ENCODE measurements at regions not wholly inside any gene's neighbourhood (a gene's known extent, or its start where the extent isn't known, plus 50 kb on each side); places are given as distances from the start of the nearest gene placed in this dataset.

- no peak for DNase-seq (ENCODE audit: low read depth)
- in situ Hi-C loops (cut with HindIII; ENCODE audit: low pct_unique_long_range_greater_than_20kb, low sequenced_read_pairs): no loop called here
Observed at GRCh38 chr18:24930971-24931370, 421.0 kb downstream of the ZNF521 start.

DNA sequence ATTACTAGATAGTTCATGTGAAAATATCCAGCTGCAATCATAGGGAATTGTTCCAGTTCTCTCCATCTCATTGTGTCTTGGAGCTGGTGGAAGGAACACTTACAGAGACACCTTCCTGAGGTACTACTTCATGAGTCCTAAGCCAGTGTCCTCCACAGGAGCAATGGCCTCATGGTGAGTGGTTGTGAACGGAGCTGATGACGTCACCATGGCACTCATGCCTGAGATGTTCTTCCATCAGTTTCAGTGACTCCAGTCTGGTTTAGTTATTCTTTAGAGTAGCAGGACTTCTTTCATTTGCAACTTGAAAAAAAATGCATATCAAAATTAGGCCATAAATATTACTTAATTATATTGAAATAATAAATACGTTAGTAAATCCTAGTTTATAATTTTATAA is 418.6 kb downstream of the ZNF521 start:
- in situ Hi-C loops (cut with HindIII; ENCODE audit: low pct_unique_long_range_greater_than_20kb, low sequenced_read_pairs): no loop called here
- no peak for DNase-seq (ENCODE audit: low read depth)

GRCh38 chr18:24934258-24934932 is 417.6 kb downstream of the ZNF521 start:
- DNase-seq (ENCODE audit: low read depth): no peak
- in situ Hi-C loops (cut with HindIII; ENCODE audit: low pct_unique_long_range_greater_than_20kb, low sequenced_read_pairs): no loop called here

- in situ Hi-C loops (cut with HindIII; ENCODE audit: low pct_unique_long_range_greater_than_20kb, low sequenced_read_pairs): no loop called here
- DNase-seq (ENCODE audit: low read depth): no peak
Observed at GRCh38 chr18:24935008-24935407, 417.0 kb downstream of the ZNF521 start.

GRCh38 chr18:24935896-24936295 is 416.1 kb downstream of the ZNF521 start:
- DNase-seq (ENCODE audit: low read depth): no peak
- in situ Hi-C loops (cut with HindIII; ENCODE audit: low pct_unique_long_range_greater_than_20kb, low sequenced_read_pairs): no loop called here

DNA sequence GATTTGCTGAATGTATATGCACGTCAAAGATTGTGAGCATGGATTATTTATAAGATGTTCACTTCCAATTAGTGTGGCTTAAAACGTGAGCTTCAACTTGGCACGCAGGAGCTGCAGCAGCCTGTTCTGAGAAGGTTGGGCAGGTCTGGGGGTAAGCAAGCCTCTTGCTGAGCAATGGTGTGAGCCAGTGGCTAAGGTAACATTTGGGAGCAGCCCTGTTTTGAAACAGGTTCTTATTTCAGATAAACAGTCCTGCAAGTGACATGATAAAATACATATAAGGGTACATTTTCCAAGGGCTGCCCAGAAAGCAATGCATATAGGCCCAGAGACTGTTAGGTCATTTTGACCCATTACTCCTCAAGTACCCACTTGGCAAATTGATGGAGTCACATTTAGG is 415.3 kb downstream of the ZNF521 start:
- no peak for DNase-seq (ENCODE audit: low read depth)
- in situ Hi-C loops (cut with HindIII; ENCODE audit: low pct_unique_long_range_greater_than_20kb, low sequenced_read_pairs): no loop called here

GRCh38 chr18:24937639-24938275 is 414.2 kb downstream of the ZNF521 start:
- no peak for DNase-seq (ENCODE audit: low read depth)
- in situ Hi-C loops (cut with HindIII; ENCODE audit: low pct_unique_long_range_greater_than_20kb, low sequenced_read_pairs): no loop called here

DNA sequence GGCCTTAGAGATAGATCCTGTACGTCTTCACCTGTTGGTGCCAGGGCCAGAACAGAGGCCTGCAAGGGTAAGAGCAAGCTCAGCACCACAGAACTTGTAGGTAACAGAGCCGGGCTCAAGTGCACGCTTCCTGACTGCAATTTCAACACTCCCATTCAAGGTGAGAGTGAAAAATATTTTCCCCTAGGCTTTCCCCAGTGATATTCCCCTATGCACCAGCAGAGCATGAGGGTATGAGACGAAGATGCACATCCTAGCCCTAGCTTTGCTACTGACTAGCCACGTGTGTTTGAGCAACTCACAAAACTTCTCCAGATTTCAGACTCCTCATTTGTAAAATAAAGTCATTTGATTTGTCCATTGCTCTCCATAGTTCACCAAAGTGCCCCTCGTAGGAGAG is 411.6 kb downstream of the ZNF521 start:
- in situ Hi-C loops (cut with HindIII; ENCODE audit: low pct_unique_long_range_greater_than_20kb, low sequenced_read_pairs): no loop called here

GRCh38 chr18:24941174-24941951 is 410.6 kb downstream of the ZNF521 start:
- in situ Hi-C loops (cut with HindIII; ENCODE audit: low pct_unique_long_range_greater_than_20kb, low sequenced_read_pairs): no loop called here
- no peak for DNase-seq (ENCODE audit: low read depth)

More for the DNA sequence above, 411.6 kb downstream of the ZNF521 start:
- DNase-seq (ENCODE audit: low read depth): no peak

DNA sequence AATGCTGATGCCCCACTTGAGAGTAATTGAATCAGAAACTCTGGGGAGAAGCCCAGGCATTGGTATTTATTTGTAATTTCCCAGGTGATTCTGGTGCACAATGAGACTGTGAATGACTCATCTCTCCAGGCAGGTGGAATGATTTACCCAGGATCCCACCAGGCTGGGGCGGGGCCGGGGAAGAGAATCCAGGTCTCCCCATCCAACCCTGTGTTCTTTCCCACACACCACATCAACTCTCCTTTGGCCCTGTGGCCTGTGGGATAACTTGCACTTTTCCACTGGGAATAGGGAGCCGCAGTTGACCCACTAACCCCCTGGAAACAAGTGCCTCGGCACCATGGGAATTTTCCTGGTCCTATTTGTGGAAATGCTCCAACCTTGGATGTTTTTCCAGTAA is 409.8 kb downstream of the ZNF521 start:
- no peak for DNase-seq (ENCODE audit: low read depth)
- in situ Hi-C loops (cut with HindIII; ENCODE audit: low pct_unique_long_range_greater_than_20kb, low sequenced_read_pairs): no loop called here

GRCh38 chr18:24947521-24948305 is 404.3 kb downstream of the ZNF521 start:
- in situ Hi-C loops (cut with HindIII; ENCODE audit: low pct_unique_long_range_greater_than_20kb, low sequenced_read_pairs): no loop called here

DNA sequence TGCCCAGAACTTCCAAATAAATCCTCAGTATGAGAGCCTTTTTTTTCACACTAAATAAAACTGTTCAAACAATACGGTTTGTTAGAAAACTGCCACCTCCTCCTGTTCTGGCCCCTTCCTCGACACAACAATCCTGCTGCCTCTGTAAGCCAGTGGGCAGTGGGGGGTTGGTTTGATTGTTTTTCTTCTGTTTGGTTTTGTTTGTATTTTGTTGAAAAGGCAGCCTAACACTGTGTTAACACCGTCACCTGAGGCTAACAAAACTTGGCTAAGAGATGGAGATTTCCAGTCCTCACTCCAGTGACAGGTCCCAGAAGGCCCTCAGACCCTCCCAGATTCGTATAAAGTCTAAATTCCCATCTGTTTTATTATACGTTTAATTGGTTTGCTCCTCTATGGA is 402.1 kb downstream of the ZNF521 start:
- no peak for DNase-seq (ENCODE audit: low read depth)
- in situ Hi-C loops (cut with HindIII; ENCODE audit: low pct_unique_long_range_greater_than_20kb, low sequenced_read_pairs): no loop called here

More at GRCh38 chr18:24947521-24948305, 404.3 kb downstream of the ZNF521 start:
- no peak for DNase-seq (ENCODE audit: low read depth)

DNA sequence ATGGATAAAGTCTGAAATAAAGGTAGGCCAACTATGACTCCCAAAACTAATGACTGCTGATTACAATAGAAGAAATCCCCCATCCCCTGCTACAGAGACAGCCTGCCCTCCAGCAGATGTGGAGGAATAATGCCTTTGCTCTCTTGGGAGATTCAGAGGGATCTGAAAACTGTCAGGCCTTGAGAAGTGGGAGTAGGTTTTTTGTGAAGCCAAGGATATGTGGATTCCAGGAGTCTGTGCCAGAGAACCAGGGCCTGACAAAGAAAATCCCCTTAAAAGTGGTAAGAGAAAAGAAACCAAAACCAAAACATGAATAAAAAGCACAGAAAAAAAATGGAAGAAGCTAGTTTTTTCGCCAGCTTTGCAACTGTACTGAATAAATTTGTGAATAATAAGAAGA is 397.6 kb downstream of the ZNF521 start:
- in situ Hi-C loops (cut with HindIII; ENCODE audit: low pct_unique_long_range_greater_than_20kb, low sequenced_read_pairs): no loop called here

GRCh38 chr18:24958001-24958400 is 394.0 kb downstream of the ZNF521 start:
- no peak for DNase-seq (ENCODE audit: low read depth)
- in situ Hi-C loops (cut with HindIII; ENCODE audit: low pct_unique_long_range_greater_than_20kb, low sequenced_read_pairs): no loop called here

More for the DNA sequence above, 397.6 kb downstream of the ZNF521 start:
- DNase-seq (ENCODE audit: low read depth): no peak

DNA sequence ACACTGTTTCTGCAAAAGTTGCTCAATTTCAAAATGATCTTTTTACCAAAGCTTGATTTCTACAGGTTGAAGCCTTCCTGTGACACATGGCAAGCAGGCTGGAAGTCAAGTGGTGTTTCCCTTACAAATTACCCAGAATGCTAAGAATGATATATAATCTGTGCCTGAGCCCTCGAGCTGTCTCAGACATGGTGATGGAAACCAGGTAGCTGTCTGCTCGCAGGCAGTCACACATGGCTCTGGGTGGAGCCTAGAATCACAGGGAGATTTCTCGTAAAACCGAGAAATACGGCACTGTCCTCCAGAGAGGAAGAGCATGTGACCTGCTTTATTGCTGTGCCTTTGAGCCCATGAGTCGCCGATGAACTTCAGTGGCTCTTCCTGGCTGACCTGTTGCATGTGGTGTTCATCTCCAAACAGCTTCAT is 392.9 kb downstream of the ZNF521 start:
- no peak for DNase-seq (ENCODE audit: low read depth)
- in situ Hi-C loops (cut with HindIII; ENCODE audit: low pct_unique_long_range_greater_than_20kb, low sequenced_read_pairs): no loop called here

DNA sequence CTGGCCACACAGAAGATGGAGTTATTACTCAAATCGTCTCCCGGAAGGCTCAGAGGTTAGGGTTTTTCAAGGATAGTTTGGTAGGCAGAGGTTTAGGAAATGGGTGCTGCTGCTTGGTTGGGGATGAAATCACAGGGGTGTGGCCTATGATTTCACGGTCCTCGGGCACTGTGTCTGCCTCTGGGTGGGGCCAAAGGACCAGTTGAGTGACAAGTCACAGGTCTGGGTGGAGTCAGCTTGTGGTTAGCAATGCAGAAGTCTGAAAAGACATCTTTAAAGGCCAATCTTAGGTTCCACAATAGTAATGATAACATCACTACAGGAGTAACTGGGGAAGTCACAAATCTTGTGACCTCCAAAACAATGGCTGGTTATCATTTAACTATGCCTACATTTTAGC is 387.8 kb downstream of the ZNF521 start:
- in situ Hi-C loops (cut with HindIII; ENCODE audit: low pct_unique_long_range_greater_than_20kb, low sequenced_read_pairs): no loop called here

GRCh38 chr18:24968238-24968775 is 383.7 kb downstream of the ZNF521 start:
- no peak for DNase-seq (ENCODE audit: low read depth)
- in situ Hi-C loops (cut with HindIII; ENCODE audit: low pct_unique_long_range_greater_than_20kb, low sequenced_read_pairs): no loop called here

More for the DNA sequence above, 387.8 kb downstream of the ZNF521 start:
- DNase-seq (ENCODE audit: low read depth): no peak

GRCh38 chr18:24972577-24972976 is 379.4 kb downstream of the ZNF521 start:
- in situ Hi-C loops (cut with HindIII; ENCODE audit: low pct_unique_long_range_greater_than_20kb, low sequenced_read_pairs): no loop called here
- no peak for DNase-seq (ENCODE audit: low read depth)
